ENCODE measurements at regions not wholly inside any gene's neighbourhood (a gene's known extent, or its start where the extent isn't known, plus 50 kb on each side); places are given as distances from the start of the nearest gene placed in this dataset.

GRCh38 chr1:168636200-168636599, 59.8 kb downstream of the XCL1 start:
- no peak for TF ChIP-seq SIN3A (IDR thresholded peaks at IDR 0.05; ENCODE audit: borderline replicate concordance, insufficient read depth, low read depth, low read length)
- TF ChIP-seq, protein P1, sequence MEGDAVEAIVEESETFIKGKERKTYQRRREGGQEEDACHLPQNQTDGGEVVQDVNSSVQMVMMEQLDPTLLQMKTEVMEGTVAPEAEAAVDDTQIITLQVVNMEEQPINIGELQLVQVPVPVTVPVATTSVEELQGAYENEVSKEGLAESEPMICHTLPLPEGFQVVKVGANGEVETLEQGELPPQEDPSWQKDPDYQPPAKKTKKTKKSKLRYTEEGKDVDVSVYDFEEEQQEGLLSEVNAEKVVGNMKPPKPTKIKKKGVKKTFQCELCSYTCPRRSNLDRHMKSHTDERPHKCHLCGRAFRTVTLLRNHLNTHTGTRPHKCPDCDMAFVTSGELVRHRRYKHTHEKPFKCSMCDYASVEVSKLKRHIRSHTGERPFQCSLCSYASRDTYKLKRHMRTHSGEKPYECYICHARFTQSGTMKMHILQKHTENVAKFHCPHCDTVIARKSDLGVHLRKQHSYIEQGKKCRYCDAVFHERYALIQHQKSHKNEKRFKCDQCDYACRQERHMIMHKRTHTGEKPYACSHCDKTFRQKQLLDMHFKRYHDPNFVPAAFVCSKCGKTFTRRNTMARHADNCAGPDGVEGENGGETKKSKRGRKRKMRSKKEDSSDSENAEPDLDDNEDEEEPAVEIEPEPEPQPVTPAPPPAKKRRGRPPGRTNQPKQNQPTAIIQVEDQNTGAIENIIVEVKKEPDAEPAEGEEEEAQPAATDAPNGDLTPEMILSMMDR (IDR thresholded peaks at IDR 0.05) = peak; percentile 16; the same call in 1 of the 2 replicates
- TF ChIP-seq TCF7L2 (IDR thresholded peaks at IDR 0.05; ENCODE audit: low read depth, low read length) = no peak
- intact Hi-C loops (cut with micrococcal nuclease; ENCODE audit: unreplicated experiment) (no loop called here), in situ Hi-C loops (cut with HindIII; ENCODE audit: low pct_unique_long_range_greater_than_20kb, low sequenced_read_pairs) (no loop called here)
- no peak overlapping the region for H3K27ac ChIP-seq (ENCODE audit: low read length)
- H3K4me3 ChIP-seq (ENCODE audit: low read depth in 2 of 2, low read length in 2 of 2) = no peak overlapping the region
- DNase-seq (ENCODE audit: low read depth, low spot score) = no peak
- no peak for ATAC-seq
- CTCF ChIA-PET = interaction anchor here (1.3 kb wide), 1 partner anchor 209 kb away, joined by 3 read pairs; no protein-coding TSS in a partner anchor
- H3K4me1 ChIP-seq (ENCODE audit: control insufficient read depth, insufficient read depth, low read length) = no peaks in the 10 kb centered on the region
- no peaks in the 10 kb centered on the region for H3K36me3 ChIP-seq (ENCODE audit: control insufficient read depth, insufficient read depth, low read length)
- POLR2A ChIA-PET = no interaction called here
- no peaks in the 10 kb centered on the region for H3K9me3 ChIP-seq (ENCODE audit: control insufficient read depth, insufficient read depth, low read depth, low read length)
- H3K27me3 ChIP-seq (ENCODE audit: control insufficient read depth, insufficient read depth, low read length) = no peaks in the 10 kb centered on the region
- no TSS peak for BruUV-seq (replicated peaks)

DNA sequence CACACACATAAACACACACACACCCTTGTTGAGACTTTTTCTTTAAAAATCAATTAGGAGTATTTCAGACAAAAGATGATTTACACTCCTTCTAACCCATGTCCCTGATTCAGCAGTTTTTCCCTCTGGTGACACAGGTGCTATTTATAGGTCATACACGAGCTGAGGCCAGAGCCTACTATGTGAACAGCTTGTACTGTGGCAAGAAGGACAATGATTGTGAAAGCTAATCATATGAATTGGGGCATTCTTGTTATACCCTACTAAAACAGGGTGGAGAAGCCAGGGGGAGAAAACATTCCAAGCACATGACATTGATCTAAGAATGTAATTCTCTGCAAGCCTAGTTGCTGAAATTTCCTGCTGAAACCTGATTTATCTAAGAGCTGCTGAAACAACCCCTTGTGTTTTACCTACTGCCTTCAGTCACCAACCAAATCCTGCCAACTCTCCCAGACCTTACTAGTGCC, 60.3 kb downstream of the XCL1 start:
- DNase-seq (ENCODE audit: low read depth, low spot score) = no peak

More for the DNA sequence above, 60.3 kb downstream of the XCL1 start:
- Histone ChIP-seq H3K4me1 (ENCODE audit: control insufficient read depth, insufficient read depth, low read length) (no peaks in the 10 kb centered on the region), H3K27ac (ENCODE audit: low read length) (no peak overlapping the region), H3K9me3 (ENCODE audit: control insufficient read depth, insufficient read depth, low read depth, low read length) (no peaks in the 10 kb centered on the region), H3K27me3 (ENCODE audit: control insufficient read depth, insufficient read depth, low read length) (peaks cover 2% of the 10 kb centered on the region; the same call in 1 of the 2 replicates), H3K36me3 (ENCODE audit: control insufficient read depth, insufficient read depth, low read length) (no peaks in the 10 kb centered on the region), H3K4me3 (ENCODE audit: low read depth in 2 of 2, low read length in 2 of 2) (no peak overlapping the region)
- BruUV-seq (replicated peaks) = no TSS peak
- no peak for TF ChIP-seq SIN3A (IDR thresholded peaks at IDR 0.05; ENCODE audit: borderline replicate concordance, insufficient read depth, low read depth, low read length)
- no peak for TF ChIP-seq POLR2AphosphoS5 (IDR thresholded peaks at IDR 0.05; ENCODE audit: low read depth, low read length)
- TF ChIP-seq TCF7L2 (IDR thresholded peaks at IDR 0.05; ENCODE audit: low read depth, low read length) = no peak
- no peak for TF ChIP-seq REST (IDR thresholded peaks at IDR 0.05; ENCODE audit: insufficient read depth in 1 of 2, low read depth in 2 of 2, low read length in 1 of 2)
- TF ChIP-seq, protein P1 (IDR thresholded peaks at IDR 0.05) = no peak
- POLR2A ChIA-PET = no interaction called here
- intact Hi-C loops (cut with micrococcal nuclease; ENCODE audit: unreplicated experiment) (no loop called here), in situ Hi-C loops (cut with HindIII; ENCODE audit: low pct_unique_long_range_greater_than_20kb, low sequenced_read_pairs) (no loop called here)
- no peak for ATAC-seq
- CTCF ChIA-PET = interaction anchor here (1.3 kb wide), 1 partner anchor 209 kb away, joined by 3 read pairs; no protein-coding TSS in a partner anchor

All from Panc1 (cell line).